Testis (tissue), 2 donors: ENCODE measurements at regions not wholly inside any gene's neighbourhood (a gene's known extent, or its start where the extent isn't known, plus 50 kb on each side); places are given as distances from the start of the nearest gene placed in this dataset.

Experiments
- POLR2A ChIP-seq: fragments of 450-650 bp; IDR thresholded peaks from one replicate; pipeline ENCODE4 v1.6.1; 2017; ENCODE audit warnings: antibody characterized with exemption, mild to moderate bottlenecking, moderate library complexity
- TF ChIP-seq, protein P1 (sequence below), 3 experiments: fragments of 450-650 bp in 2 of 3; fragments of 200-600 bp in 1 of 3; sonication (generic) in 1 of 3; IDR thresholded peaks; one replicate each; pipeline ENCODE4 v1.5.1; 2016 to 2019; ENCODE audit warnings: antibody characterized with exemption in 3 of 3, mild to moderate bottlenecking in 2 of 3, moderate library complexity in 1 of 3

DNA sequence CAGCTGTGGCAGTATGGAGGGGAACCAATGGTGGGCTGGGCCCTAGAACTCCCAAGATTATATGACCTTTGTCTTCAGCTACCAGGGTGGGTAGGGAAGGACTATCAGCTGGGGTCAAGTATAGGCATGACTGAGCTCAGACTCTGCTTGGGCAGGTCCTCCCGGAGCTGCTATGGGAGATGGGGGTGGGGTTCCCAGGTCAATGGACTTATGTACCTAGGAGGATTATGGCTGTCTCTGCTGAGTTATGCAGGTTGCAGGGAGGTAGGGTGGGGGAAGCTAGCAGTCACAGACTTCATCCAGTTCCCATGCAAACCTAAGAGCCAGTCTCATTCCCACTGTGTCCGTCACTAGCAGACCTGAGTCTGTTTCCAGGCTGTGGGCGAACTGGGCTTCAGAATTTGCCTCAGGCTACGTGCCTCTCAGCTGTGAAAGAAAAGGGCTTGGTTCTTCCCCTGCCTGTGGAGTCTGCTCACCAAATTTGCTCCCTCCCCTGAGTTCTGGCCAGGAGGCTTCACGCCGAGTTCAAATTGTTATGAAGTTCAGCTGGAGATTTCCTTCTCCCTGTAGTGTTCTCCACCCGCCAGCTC lies 985.8 kb upstream of the NRXN1 start:
- TF ChIP-seq, protein P1, sequence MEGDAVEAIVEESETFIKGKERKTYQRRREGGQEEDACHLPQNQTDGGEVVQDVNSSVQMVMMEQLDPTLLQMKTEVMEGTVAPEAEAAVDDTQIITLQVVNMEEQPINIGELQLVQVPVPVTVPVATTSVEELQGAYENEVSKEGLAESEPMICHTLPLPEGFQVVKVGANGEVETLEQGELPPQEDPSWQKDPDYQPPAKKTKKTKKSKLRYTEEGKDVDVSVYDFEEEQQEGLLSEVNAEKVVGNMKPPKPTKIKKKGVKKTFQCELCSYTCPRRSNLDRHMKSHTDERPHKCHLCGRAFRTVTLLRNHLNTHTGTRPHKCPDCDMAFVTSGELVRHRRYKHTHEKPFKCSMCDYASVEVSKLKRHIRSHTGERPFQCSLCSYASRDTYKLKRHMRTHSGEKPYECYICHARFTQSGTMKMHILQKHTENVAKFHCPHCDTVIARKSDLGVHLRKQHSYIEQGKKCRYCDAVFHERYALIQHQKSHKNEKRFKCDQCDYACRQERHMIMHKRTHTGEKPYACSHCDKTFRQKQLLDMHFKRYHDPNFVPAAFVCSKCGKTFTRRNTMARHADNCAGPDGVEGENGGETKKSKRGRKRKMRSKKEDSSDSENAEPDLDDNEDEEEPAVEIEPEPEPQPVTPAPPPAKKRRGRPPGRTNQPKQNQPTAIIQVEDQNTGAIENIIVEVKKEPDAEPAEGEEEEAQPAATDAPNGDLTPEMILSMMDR (IDR thresholded peaks at IDR 0.05), result no peak
- no peak for TF ChIP-seq POLR2A
